ENCODE measurements at regions not wholly inside any gene's neighbourhood (a gene's known extent, or its start where the extent isn't known, plus 50 kb on each side); places are given as distances from the start of the nearest gene placed in this dataset.

- Histone ChIP-seq H3K4me3 (no peak overlapping the region), H3K9me3 (no peaks in the 10 kb centered on the region), H3K4me1 (ENCODE audit: low read depth) (no peaks in the 10 kb centered on the region), H3K36me3 (ENCODE audit: low read depth) (no peaks in the 10 kb centered on the region)
- intact Hi-C loops (cut with DNase I, micrococcal nuclease): no loop called here
- TF ChIP-seq CTCF (IDR thresholded peaks at IDR 0.05): no peak
- DNase-seq: no peak
- no peak for ATAC-seq
Observed at GRCh38 chr5:34580983-34581382, 75.1 kb upstream of the RAI14 start.

DNA sequence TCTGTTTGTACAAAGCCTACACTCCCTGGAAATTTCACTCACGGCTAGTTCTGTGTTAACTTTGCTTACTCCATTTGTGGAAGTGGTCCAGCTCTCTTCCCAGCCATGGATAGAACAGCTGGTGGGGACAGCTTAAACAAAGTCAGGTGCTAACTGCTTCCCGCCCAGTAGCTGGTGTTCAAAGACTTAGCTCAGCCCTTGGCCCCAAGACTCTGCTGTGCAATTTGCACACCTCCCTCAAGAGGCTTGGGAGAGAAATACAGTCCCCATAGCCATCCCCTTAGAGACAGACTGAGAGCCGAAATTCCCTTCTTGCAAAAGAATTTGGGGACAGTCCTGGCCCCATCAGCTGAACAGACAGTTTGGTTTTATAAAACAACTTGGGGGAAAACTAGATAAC is 73.8 kb upstream of the RAI14 start:
- DNase-seq: no peak
- no peak for TF ChIP-seq CTCF (IDR thresholded peaks at IDR 0.05)
- Histone ChIP-seq H3K4me3 (no peak overlapping the region), H3K4me1 (ENCODE audit: low read depth) (no peaks in the 10 kb centered on the region), H3K36me3 (ENCODE audit: low read depth) (no peaks in the 10 kb centered on the region), H3K9me3 (no peaks in the 10 kb centered on the region)
- ATAC-seq: no peak
- intact Hi-C loops (cut with DNase I, micrococcal nuclease): no loop called here

- TF ChIP-seq CTCF (IDR thresholded peaks at IDR 0.05): no peak
- Histone ChIP-seq H3K4me1 (ENCODE audit: low read depth) (no peaks in the 10 kb centered on the region), H3K9me3 (no peaks in the 10 kb centered on the region), H3K36me3 (ENCODE audit: low read depth) (no peaks in the 10 kb centered on the region), H3K4me3 (no peak overlapping the region)
- ATAC-seq (no peak), DNase-seq (no peak)
- intact Hi-C loops (cut with DNase I, micrococcal nuclease): no loop called here
Observed at GRCh38 chr5:34583167-34583566, 73.0 kb upstream of the RAI14 start.

DNA sequence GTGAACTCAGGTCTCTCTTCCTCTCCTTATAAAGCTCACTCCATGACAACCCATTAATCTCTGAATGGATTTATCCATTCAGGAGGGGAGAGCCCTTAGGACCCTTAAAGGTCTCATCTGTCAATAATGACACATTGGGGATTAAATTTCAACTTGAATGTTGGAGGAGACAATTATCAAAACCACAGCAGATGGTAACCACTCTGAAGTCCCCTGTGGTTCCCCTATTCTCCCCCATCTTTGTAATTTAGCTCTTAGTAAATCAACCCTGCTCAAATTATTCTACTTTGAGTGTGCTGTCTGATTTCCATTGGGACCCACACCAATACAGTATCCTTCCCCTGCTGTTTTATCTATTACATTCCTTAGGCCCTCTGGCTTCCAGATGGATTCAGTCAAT is 72.0 kb upstream of the RAI14 start:
- no peaks in the 10 kb centered on the region for H3K9me3 ChIP-seq
- H3K4me3 ChIP-seq: no peak overlapping the region
- intact Hi-C loops (cut with DNase I, micrococcal nuclease): no loop called here
- no peaks in the 10 kb centered on the region for H3K4me1 ChIP-seq (ENCODE audit: low read depth)
- ATAC-seq (no peak), DNase-seq (no peak)
- no peak for TF ChIP-seq CTCF (IDR thresholded peaks at IDR 0.05)
- H3K36me3 ChIP-seq (ENCODE audit: low read depth): no peaks in the 10 kb centered on the region

DNA sequence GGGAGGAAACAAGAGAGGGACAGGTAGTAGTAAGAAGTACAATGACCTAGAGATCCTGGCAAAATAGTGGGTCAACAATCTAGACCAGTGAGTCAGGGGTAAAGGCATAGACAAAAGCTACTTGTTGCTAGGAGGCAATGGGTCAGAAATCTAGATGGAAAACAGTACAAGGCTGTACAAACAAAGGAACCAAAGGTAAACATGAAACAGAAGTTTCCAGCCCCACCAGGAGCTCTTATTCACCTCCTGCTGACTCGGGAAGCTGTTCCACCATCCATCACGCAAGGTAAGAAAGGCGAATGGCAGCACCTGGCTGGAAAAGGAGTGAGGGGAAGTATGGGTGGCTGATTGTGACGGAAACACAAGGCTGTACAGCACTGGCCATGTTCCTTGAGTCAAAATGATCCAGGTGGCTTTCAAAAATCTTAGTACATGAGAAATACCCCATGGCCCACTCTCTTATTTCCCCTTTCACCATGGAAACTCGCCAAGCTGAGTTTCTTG is 70.5 kb upstream of the RAI14 start:
- Histone ChIP-seq H3K36me3 (ENCODE audit: low read depth) (no peaks in the 10 kb centered on the region), H3K4me1 (ENCODE audit: low read depth) (no peaks in the 10 kb centered on the region), H3K4me3 (no peak overlapping the region), H3K9me3 (no peaks in the 10 kb centered on the region)
- no peak for TF ChIP-seq CTCF (IDR thresholded peaks at IDR 0.05)
- no peak for DNase-seq
- intact Hi-C loops (cut with DNase I, micrococcal nuclease): no loop called here
- peak; percentile 31 for ATAC-seq

All from mucosa of descending colon (tissue), 3 donors.